Mucosa of gallbladder (tissue), 1 donor: ENCODE measurements at regions not wholly inside any gene's neighbourhood (a gene's known extent, or its start where the extent isn't known, plus 50 kb on each side); places are given as distances from the start of the nearest gene placed in this dataset.

Experiments
- DNase-seq: peaks from one replicate; pipeline ENCODE4 v3.0.0-alpha.2; 2020; ENCODE audit warnings: low spot score
- donor health status: DM: no; HTN: no; CAD: no.

DNA sequence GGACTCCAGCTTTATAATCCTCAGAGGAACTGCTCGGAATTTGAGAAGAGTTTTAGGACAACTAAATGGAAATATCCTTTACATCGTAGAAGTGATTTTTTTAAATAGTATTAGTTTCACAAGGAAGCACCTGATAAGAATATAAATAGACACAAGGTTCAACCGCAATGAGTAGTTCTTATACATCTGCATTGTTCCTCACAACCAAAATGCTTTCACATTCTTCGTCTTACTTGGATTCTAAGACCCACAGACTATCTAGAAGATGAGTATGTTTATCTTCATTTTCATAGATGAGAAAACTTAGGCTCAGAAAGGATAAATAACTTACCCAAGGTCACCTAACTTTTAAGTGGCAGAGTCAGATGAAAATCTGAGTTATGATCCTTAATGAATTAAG lies 469.0 kb downstream of the GALC start:
- DNase-seq, result no peak

DNA sequence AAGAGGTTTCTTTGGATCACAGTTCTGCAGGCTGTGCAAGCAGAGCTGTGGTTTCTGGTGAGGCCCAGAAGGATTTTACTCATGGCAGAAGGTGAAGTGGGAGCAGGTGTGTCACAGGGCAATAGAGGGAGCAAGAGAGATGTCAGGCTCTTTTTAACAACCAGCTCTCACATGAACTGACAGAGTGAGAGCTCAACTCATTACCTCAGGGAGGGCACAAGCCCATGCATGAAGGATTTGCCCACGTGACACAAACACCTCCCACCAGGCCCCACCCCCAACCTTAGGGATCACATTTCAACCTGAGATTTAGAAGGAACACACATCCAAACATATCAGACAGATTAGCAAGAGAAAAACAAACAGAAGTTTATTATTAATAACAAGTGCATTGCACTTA lies 470.4 kb downstream of the GALC start:
- DNase-seq, result no peak

DNA sequence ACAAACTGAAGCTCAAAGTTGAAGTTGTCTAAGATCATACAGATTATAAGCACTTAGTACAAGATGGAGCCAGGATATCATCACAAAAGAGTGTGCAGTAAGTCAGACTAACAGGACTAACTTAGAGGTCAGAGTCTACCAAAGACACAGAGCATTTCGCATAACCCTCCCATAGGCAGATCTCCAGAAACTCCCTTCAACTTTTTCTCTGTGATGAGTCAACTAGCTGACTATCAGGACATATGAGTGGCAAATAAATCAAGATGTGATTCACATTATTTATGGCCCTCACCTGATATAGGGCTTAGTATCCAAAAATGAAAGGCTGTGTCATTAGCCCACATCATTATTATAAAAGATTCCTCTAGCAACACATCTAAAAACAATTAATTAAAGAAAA lies 484.6 kb downstream of the GALC start:
- DNase-seq, result no peak

DNA sequence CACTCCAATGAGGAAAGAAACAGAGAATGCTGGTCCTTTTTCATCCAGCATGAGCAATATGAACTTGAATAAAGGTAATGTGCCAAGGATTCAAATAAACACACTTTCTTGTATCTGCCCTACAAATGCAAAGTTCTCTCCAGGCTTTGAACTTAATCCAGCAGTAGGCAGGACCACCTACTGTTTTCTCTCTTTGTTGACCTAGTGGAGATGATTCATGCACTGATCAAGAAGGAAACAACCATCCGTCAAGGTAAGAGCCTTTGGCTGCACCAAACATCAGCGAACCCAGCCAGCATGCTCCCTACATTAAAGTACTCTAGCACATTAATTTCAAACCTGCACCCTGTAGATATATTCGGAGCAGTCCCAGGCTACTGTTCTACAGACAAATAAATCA lies 489.3 kb downstream of the GALC start:
- DNase-seq, result no peak

DNA sequence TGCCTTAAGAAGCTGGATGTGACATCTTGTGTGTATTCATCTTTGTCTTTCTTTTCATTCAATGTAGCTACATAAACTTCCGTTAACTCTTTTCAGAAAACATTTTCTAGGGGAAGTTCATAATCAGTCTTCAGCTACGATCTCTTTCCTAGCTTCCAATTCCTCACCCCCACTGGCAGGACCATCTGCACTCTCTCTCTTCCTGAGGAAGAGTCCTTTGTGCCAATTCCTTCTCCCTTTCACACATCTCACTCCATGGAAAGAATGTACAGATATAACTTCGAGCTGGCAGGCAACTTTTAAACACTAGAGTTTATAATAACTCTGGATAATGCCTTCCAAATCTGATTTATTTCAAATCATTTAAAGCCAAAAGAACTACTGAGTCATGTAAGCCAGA lies 495.7 kb downstream of the GALC start:
- DNase-seq, result no peak

DNA sequence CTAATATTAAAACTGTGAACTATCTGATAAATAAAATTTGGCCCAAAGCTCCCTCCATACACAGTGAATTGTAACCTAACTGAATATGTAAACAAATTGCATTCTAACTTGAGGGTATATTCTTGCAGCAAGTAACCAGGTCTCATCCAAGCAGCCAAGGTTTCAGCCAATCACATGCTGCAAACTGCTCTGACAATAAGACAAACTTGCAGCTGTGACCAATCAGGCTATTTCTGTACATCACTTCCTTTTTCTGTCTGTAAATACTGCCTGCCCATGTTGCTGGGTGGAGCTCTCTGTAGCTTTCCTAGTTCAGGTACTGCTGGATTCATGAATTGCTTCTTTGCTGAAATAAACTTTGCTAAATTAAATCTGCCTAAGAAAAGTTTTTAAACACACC lies 499.0 kb downstream of the GALC start:
- DNase-seq, result no peak

DNA sequence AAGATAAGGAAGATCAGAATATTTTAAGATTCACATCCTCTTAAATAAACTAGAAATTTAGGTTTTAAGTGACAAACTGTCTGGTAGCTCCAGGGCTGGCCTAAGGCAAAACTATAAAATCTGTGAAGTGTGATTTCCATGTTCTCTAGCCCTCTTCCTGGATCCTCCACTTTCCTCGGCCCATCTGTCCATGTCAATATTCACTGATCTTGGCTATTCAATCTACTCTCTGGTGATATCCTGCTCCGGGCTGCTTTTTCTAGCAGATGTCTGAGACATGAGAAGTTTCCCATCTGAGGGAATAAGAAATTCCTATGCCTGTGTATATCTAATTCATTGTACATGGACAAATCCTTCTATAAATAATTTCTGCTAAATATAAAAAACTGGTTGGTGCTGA lies 500.4 kb downstream of the GALC start:
- no peak for DNase-seq

DNA sequence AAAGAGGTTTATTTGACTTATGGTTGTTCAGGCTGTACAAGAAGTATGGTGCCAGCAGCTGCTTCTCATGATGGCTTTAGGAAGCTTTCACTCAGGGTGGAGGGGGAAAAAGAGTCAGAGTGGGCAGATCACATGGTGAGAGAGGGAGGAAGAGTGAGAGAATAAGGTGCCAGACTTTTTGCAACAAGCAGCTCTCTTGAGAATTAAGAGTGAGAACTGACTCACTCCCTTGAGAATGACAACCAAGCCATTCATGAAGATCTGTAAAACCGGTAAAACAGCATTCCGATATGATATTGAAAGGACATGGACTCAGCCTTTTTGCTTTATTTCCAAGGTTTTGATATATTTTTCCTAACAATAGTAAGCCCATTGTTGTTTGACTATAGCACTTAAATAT lies 501.2 kb downstream of the GALC start:
- no peak for DNase-seq

DNA sequence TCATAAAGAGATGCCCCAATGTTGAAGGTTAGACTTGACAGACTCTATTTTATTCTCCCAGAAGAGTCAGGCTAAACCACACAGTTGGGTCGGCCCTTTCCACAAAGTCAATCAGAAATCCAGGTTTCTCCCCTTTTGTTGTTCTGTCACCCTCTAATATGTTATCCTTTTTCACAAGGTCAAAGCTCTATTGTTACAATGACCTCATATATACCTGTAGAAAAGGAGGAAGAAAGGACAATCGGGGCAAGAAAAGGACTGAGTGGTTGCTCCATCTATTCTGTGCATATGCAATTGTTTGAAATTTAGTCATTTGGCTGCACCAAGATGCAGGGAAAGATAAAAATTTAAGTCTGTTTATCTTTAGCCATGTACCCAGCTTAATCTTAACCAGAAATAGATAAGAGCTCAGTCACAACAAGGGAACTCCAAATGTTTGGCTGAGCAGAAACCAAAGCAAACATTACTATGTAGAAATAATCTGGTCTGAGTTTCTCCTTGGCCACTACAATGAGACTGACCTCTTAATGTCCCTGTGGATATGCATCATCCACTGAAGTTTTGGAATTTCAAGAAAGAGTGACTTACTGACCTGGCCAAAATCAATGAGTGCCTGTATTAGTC lies 503.7 kb downstream of the GALC start:
- no peak for DNase-seq

DNA sequence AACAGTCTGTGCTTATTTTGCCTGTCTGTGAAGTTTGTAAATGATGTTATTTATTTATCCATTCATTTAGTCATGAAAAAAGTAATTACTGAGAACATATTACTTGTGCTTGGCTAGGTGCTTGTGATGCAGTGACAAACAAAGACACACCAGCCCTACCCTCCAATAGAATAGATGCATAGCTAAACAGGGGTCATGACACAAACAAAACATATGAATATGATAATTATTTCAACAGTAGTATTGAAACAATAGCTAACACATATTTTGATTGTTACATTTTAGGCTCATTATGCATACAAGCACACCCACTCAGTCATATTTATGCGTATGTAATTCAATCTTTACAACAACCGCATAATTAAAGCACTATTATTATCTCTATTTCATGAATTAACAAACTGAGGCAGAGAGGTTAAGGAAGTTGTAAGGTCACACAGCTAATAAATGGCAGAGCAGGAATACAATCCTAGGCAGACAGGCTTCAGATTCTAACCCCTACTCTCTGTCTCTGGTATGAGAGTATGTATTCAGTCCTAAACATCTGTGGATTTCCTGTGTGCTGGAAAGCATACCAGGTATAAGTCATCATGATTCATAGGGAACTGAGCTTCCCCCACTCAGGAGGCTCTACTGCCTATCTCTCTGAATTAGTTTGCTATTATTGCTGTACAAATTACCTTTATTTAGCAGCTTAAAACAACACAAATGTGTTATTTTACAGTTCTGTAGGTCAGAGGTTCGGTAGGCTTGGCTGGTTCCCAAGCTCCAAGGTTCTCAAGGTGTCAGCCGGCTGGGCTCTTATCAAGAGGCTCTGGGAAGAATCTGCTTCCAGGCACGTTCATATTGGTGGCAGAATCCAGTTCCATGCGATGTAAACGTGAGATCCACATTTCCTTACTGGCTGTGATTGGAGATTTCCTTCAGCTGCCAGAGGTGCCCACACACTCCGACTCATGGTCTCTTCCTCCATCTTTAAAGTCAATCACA lies 509.4 kb downstream of the GALC start:
- no peak for DNase-seq

DNA sequence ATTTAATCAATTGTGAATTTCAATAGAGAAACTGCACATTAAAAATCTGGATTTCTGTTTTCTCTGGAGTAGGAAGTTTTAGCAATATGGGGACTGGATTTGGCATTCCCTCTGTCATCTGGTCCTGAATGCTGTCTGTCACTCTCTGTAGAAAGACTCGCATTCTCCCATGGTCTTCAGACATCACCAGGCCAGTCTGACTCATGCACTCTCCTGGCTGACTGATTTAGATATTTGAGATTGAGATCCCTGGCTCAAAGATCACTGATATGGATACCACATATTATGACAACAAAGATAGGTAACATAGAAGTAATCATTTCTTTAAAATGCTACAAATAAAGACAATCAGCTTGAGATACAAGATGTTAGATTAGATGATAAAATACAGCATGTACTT lies 524.5 kb downstream of the GALC start:
- no peak for DNase-seq

DNA sequence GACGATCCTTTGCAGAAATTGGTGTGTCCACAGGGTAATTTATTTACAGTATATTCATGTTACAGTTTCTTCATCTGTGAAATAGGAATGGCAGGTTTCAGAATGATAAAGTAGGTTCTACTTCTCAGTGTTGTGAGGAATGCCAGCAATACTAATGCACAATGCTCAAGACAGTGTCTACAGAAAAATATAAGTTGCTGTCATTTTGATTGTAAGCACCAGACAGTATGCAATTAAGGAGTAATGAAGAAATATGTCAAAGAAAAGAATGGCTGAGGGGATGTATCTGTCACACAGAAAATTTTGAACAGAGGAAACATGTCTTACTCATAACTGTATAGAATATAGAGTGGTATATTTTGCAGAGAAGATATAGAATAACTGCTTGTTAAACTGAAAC lies 525.4 kb downstream of the GALC start:
- DNase-seq, result no peak

DNA sequence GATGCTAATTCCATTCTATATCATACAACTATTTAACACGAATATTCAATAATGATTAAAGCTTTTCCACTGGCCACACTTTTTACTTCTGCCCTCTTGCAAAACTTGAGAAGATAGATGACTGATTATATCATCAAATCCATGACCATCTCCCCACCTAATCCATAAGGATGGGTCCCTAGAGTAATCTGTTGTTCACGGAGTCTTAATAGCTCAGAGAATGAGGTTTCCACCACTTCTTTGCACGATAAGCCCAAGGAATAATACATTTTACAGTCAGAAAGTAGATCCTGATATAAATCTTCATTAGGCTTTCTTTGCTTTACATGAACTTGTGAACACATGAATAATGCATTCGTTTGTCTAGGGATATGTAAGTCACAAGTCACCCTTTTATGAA lies 527.2 kb downstream of the GALC start:
- no peak for DNase-seq

DNA sequence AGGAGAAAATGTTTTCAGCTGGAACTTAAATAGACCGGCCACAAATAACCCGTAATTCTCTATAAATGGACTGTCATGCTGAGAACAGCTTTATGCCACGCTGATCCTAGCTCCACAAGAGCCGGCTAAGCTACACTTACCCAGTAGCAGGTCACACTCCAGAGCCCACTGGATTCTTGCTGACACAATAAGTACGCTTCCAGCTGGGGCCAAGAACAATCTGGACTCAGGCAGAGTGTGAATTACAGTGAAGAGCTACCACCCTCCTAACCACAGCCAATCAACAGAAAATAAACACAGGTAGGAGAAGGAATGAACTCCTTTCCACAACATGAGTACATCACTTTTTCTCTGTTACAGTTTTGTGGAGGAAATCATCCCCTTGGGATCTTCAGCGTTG lies 531.3 kb downstream of the GALC start:
- DNase-seq, result no peak

DNA sequence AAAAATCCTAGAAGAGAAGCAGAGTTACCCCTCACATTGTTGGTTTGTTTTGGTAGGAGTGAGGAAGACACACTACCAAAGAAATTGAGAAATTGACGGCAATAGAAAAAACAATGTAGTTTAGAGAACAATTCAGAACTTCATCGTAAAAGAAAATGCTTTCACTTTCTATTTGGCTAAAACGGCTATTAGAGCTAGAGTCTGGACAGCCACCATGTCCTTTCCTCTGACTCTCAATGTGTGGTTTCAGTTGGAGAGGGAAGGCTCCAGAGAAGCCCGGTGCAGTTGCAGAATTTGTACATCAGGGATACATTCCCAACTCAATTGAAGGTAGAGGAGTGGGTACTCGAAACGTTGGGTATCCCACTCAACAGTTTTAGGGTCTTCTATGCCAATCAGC lies 535.3 kb downstream of the GALC start:
- DNase-seq, result no peak

DNA sequence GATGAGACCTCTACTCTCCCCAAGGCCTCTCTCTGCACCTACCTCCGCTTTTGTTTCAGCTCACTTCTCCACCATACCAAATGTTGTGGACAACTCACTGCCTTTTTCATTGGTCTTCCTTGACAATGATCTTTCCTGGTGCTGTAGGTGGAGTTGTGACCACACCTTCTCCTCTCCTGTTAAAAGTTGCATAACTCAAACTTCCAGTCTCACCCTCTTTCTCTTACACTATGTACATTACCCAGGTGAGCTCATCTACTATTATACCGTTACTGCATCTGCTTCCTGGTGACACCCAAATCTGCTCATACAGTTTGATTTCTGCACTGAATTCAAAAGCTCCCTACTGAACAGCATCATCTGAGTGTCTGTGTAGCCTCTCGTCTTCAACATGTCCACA lies 542.8 kb downstream of the GALC start:
- DNase-seq, result no peak

DNA sequence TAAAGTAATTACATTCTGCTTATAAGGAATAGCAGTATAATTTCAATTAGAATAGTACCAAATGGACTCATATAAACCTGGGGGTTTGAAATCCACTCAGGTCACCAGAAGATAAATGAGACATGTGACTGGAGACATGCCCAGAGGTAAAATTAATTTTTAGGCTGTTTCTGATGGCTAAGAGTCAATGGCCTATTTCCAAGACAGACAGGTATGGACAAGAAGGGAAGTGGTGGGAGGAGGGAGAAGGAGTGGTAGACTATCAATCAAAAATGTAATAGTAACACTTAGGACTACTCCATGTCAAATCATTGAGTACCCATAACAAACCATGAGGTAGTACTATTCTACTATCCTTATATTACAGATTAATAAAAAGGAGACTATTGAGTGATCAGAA lies 544.0 kb downstream of the GALC start:
- DNase-seq, result no peak

DNA sequence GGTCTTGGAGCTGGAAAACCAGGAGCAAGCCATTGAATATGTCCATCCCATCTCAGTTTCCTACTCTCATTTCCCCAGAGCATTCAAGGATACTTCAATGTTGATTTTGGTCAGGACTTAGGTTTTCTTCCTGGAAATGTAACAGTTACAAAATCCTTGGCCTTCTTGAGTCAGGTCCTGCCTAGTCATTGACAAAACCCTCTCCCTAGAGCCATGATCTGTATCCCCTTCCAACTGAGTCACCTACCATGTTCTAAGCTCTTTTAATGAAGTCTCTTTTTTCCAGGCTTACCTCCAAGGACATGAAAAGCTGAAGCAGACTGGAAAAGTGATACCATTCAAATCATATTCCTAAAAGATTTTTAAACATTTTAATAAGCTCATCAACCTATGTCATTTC lies 549.2 kb downstream of the GALC start:
- DNase-seq, result no peak

DNA sequence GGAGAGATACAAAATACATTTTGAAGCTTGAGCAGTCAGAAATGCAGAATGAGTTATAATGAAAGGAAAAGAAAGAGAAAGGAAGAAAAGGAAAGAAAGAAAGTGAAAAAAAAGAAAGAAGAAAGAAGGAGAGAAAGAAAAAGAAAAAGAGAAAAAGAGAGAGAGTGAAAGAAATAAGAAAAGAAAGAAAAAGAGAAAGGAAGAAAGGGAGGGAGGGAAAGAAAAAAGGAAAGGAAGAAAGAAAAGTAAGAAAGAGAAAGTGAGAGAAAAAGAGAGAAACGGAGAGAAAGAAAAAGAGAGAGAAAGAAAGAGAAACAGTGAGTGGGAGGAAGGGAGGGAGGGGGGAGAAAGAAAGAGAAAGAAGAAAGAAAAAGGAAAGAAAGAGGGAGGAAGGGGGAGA lies 549.9 kb downstream of the GALC start:
- DNase-seq, result no peak

DNA sequence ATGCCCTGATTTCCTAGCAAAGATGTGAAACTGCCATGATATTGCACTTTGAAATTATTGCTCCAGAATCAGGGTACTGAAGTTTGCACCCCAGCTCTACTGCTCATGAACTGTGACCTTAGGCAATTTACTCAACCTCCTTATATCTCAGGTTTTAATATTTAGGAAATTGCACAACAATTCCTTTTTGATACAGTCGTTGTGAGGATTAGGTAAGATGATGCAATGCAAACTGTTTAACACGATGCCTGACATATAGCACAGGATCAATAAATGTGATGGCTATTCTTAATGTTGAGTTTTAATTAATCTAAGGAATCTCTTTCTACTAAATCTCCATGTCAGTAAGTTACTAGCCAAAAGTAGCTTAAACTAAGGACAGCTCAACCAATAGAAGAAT lies 555.8 kb downstream of the GALC start:
- no peak for DNase-seq

DNA sequence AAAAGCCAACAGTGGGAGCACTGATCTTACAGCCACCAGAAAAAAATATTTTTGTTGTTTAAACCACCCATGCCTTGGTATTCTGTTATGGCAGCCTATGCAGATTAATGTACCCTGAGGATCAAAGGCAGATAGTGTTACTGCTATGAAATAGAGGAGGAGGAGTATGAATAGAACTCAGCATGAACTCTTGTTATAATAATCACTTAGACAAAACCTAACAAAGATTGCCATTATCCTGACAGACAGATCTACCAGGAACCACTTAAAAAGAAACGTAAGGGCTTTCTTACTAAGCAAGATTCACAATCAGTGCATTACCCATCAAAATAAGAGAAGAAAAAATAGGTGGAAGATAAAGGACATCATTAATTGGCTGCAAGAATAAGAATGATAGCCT lies 558.3 kb downstream of the GALC start:
- DNase-seq, result no peak

DNA sequence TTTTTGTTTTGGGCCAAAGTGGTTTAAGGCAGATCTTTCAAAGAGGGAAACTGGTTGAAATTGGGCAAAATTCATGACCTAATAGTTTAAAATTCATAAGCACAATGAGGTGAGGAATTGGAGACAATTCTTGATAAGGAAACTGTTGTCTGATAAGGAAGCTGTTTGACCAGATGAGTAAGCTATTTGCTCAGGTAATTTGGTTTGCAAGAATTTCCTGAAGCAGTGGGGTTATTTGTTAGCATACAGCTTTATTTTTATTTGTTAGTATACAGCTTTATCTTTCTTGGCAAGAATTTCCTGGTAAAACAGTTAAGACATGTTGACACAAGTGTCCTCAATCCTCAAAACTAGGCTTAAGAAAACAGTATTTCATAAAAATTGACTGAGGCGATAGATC lies 559.0 kb downstream of the GALC start:
- no peak for DNase-seq

DNA sequence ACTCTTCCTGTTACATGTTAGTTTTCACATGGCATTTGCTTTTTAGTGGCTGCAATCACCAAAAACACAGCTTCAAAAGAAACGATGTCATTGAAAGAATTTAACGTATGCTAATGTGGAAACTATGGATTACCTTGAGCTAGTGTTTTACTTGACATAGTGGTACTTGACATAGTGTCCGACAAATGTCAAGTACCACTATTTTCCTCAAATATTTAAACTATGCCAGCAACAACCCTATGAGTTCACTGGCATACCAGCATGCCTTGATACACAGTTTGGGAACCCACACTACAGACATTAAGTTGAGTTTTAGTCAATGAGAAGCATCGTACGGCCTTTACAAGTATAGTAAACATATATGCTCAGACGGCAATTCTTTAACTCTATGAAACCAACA lies 560.3 kb downstream of the GALC start:
- no peak for DNase-seq

DNA sequence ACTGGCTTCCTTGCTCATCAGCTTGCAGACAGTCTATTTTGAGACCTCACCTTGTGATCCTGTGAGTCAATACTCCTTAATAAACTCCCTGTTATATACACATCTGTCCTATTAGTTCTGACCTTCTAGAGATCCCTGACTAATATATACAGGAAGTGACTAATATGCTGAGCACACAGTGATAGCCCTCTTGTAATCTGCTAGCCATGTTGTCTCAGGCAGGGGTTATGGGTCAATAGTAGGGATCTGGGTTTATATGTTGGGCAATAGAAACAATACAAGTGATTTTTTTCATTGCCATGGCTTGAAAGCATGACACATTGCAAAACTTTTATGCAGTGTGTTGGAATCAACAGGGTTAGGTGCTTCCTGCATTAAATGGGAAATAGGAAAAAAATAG lies 562.2 kb downstream of the GALC start:
- DNase-seq, result no peak
